K562 (cell line): ENCODE measurements at regions not wholly inside any gene's neighbourhood (a gene's known extent, or its start where the extent isn't known, plus 50 kb on each side); places are given as distances from the start of the nearest gene placed in this dataset.

Source experiments
- ATAC-seq: fragments of 200-7000 bp; cut with Tn5 transposase; 3 replicates; pipeline ENCODE4 v1.9.1; 2020; ENCODE audit warnings: moderate library complexity
- BruUV-seq: library from RNA; stranded (reverse); fragments of 400-500 nt; replicated peaks from 2 replicates; lab custom pipeline; 2021; lab: Mats Ljungman, UMichigan
- CTCF ChIA-PET: fragments of 300-600 bp; formaldehyde crosslinking; extraction: SDS; loops from one replicate; lab custom pipeline; 2021; ENCODE audit warnings: low intra/inter-chr PET ratio; lab: Yijun Ruan, JAX
- POLR2A ChIA-PET: fragments of 300-600, 350-650 bp; sonication (Branson Sonifier 250); formaldehyde crosslinking; extraction: SDS; loops from one replicate; lab custom pipeline; 2021; ENCODE audit warnings: antibody characterized with exemption, inconsistent platforms; lab: Yijun Ruan, JAX
- DNase-seq, 4 experiments: peaks; one replicate each; pipeline versions ENCODE4 v3.0.0 to v3.0.0-alpha.2; 2011 to 2018; ENCODE audit warnings: low spot score in 3 of 4, mixed read lengths in 3 of 4; ENCODE audit errors: extremely low read depth in 1 of 4
- FAIRE-seq: peaks from 2 replicates; lab custom pipeline; 2011; peaks lifted over from hg19 to GRCh38; lab: Jason Lieb, UNC
- H2AFZ ChIP-seq: 2 replicates; pipeline ENCODE4 v1.6.0; 2011; ENCODE audit warnings: low read depth, low read length, control low read depth, inconsistent platforms
- H3K27ac ChIP-seq: fragments of 200-600 bp; 3 replicates; pipeline ENCODE4 v1.8.0; 2011; ENCODE audit warnings: low read depth, mild to moderate bottlenecking, control low read depth, inconsistent platforms, low read length, moderate library complexity, mixed read lengths; ENCODE audit errors: extremely low read depth
- H3K27me3 ChIP-seq, 2 experiments: fragments of 300-600 bp in 1 of 2; 2 replicates in 1 of 2; 3 replicates in 1 of 2; pipeline versions ENCODE4 v1.6.0 to v1.8.0; 2011; ENCODE audit warnings: inconsistent platforms in 2 of 2, low read length in 2 of 2, mild to moderate bottlenecking in 1 of 2, mixed read lengths in 1 of 2, moderate library complexity in 1 of 2; ENCODE audit not compliant: control insufficient read depth in 2 of 2, insufficient read depth in 2 of 2
- H3K36me3 ChIP-seq: fragments of 300-600 bp; 3 replicates; pipeline ENCODE4 v1.8.0; 2011; ENCODE audit warnings: mild to moderate bottlenecking, low read length, inconsistent platforms; ENCODE audit not compliant: control insufficient read depth, insufficient read depth
- H3K4me1 ChIP-seq, 2 experiments: fragments of 200-600 bp in 1 of 2; replicated peaks in 1 of 2; 2 replicates in 1 of 2; 3 replicates in 1 of 2; pipeline versions ENCODE4 v1.5.1 to v1.8.0; 2011; ENCODE audit warnings: inconsistent platforms in 2 of 2, low read length in 2 of 2, mild to moderate bottlenecking in 1 of 2, mixed read lengths in 1 of 2, moderate library complexity in 1 of 2; ENCODE audit not compliant: control insufficient read depth in 2 of 2, insufficient read depth in 2 of 2
- H3K4me2 ChIP-seq: 2 replicates; pipeline ENCODE4 v1.6.1; 2011; ENCODE audit warnings: low read length, control low read depth, inconsistent platforms, mixed read lengths; ENCODE audit not compliant: insufficient read depth
- H3K4me3 ChIP-seq: fragments of 200-600 bp; sonication (generic), shearing (Covaris generic); 2 replicates; pipeline ENCODE4 v1.5.1; 2016; ENCODE audit warnings: control low read depth, inconsistent platforms
- H3K79me2 ChIP-seq: fragments of 200-600 bp; 3 replicates; pipeline ENCODE4 v1.8.0; 2011; ENCODE audit warnings: low read length, inconsistent platforms; ENCODE audit not compliant: control insufficient read depth, insufficient read depth
- H3K9ac ChIP-seq, 2 experiments: 2 replicates each; pipeline versions ENCODE4 v1.6.0 to v1.6.1; 2011; ENCODE audit warnings: low read depth in 2 of 2, low read length in 2 of 2, control low read depth in 1 of 2, inconsistent platforms in 1 of 2, mild to moderate bottlenecking in 1 of 2, mixed read lengths in 1 of 2; ENCODE audit not compliant: insufficient read depth in 1 of 2
- H3K9me1 ChIP-seq: one replicate; pipeline ENCODE4 v1.6.0; 2011; ENCODE audit warnings: inconsistent platforms, mild to moderate bottlenecking, low read length, moderate library complexity; ENCODE audit not compliant: control insufficient read depth, insufficient read depth
- H3K9me3 ChIP-seq: replicated peaks from 2 replicates; pipeline ENCODE4 v1.5.1; 2011; ENCODE audit warnings: low read depth, low read length, inconsistent platforms; ENCODE audit not compliant: control insufficient read depth, insufficient read depth
- H4K20me1 ChIP-seq: replicated peaks from 2 replicates; pipeline ENCODE4 v1.6.1; 2011; ENCODE audit warnings: low read length, inconsistent platforms, mixed read lengths; ENCODE audit not compliant: control insufficient read depth, insufficient read depth
- COPS2 ChIP-seq: fragments of 450-650 bp; conservative IDR thresholded peaks from 2 replicates; pipeline ENCODE4 v1.6.1; 2016; ENCODE audit warnings: mild to moderate bottlenecking, moderate library complexity
- DIDO1 ChIP-seq: fragments of 450-650 bp; IDR thresholded peaks from 2 replicates; pipeline ENCODE4 v1.6.1; 2016; ENCODE audit warnings: low read depth, missing biosample characterization, missing genetic modification characterization
- ELF4 ChIP-seq: fragments of 450-650 bp; formaldehyde crosslinking; IDR thresholded peaks from 2 replicates; pipeline ENCODE4 v1.4.0; 2022; ENCODE audit warnings: missing genetic modification characterization
- FOXP1 ChIP-seq: sonication (generic); formaldehyde crosslinking; IDR thresholded peaks from 2 replicates; pipeline ENCODE4 v1.8.0; 2022; ENCODE audit warnings: mild to moderate bottlenecking, missing genetic modification reagents
- HDAC3 ChIP-seq: fragments of 450-650 bp; IDR thresholded peaks from 2 replicates; pipeline ENCODE4 v1.6.1; 2018; ENCODE audit warnings: borderline replicate concordance, mild to moderate bottlenecking, moderate library complexity; ENCODE audit not compliant: partially characterized antibody
- HNRNPUL1 ChIP-seq: fragments of 200-400 bp; formaldehyde crosslinking; IDR thresholded peaks from 2 replicates; pipeline ENCODE4 v1.6.1; 2017; ENCODE audit warnings: low read length
- JUN ChIP-seq, 2 experiments: sonication (generic) in 1 of 2; formaldehyde crosslinking in 1 of 2; IDR thresholded peaks; 2 replicates each; pipeline versions ENCODE4 v1.6.1 to v1.8.0; 2012 to 2022; ENCODE audit warnings: borderline replicate concordance in 2 of 2, mild to moderate bottlenecking in 2 of 2, improper control_type of control experiment in 1 of 2, low read depth in 1 of 2, low read length in 1 of 2, missing genetic modification reagents in 1 of 2
- MCM3 ChIP-seq: fragments of 450-650 bp; IDR thresholded peaks from 2 replicates; pipeline ENCODE4 v1.6.1; 2016
- PTRF ChIP-seq: fragments of 450-650 bp; IDR thresholded peaks from 2 replicates; pipeline ENCODE4 v1.6.1; 2016; ENCODE audit warnings: mild to moderate bottlenecking, missing genetic modification characterization, missing compliant biosample characterization
- RFX5 ChIP-seq: IDR thresholded peaks from 2 replicates; pipeline ENCODE4 v1.6.1; 2011; ENCODE audit warnings: low read depth, mild to moderate bottlenecking, improper control_type of control experiment, low read length
- SAFB2 ChIP-seq: fragments of 200-400 bp; formaldehyde crosslinking; IDR thresholded peaks from 2 replicates; pipeline ENCODE4 v1.6.1; 2018; ENCODE audit warnings: borderline replicate concordance, low read length, low read depth, moderate library complexity; ENCODE audit not compliant: severe bottlenecking
- SIRT6 ChIP-seq: IDR thresholded peaks from one replicate; pipeline ENCODE4 v1.6.1; 2012; ENCODE audit warnings: low read depth, mild to moderate bottlenecking, control low read depth, inconsistent platforms, low read length, moderate library complexity
- SMARCB1 ChIP-seq: IDR thresholded peaks from 2 replicates; pipeline ENCODE4 v1.6.1; 2011; ENCODE audit warnings: improper control_type of control experiment, low read depth; ENCODE audit not compliant: insufficient read length
- SRSF1 ChIP-seq: fragments of 200-400 bp; formaldehyde crosslinking; IDR thresholded peaks from 2 replicates; pipeline ENCODE4 v1.6.1; 2017; ENCODE audit warnings: mild to moderate bottlenecking, low read depth, low read length, moderate library complexity
- ZBTB17 ChIP-seq: fragments of 450-650 bp; formaldehyde crosslinking; IDR thresholded peaks from 2 replicates; pipeline ENCODE4 v1.4.0; 2020; ENCODE audit warnings: mild to moderate bottlenecking
- ZNF239 ChIP-seq: fragments of 250-450 bp; sonication (Bioruptor Pico); IDR thresholded peaks from 2 replicates; pipeline ENCODE4 v1.4.0; 2020; ENCODE audit warnings: mild to moderate bottlenecking
- ZNF592 ChIP-seq: fragments of 450-650 bp; IDR thresholded peaks from 2 replicates; pipeline ENCODE4 v1.6.1; 2017; ENCODE audit warnings: antibody characterized with exemption, mild to moderate bottlenecking
- ZNF655 ChIP-seq: fragments of 250-450 bp; sonication (Bioruptor Pico); IDR thresholded peaks from 2 replicates; pipeline ENCODE4 v1.5.0; 2021
- in situ Hi-C: fragments of 300-500 bp; cut with MboI; formaldehyde crosslinking; loops from 4 replicates; pipeline ENCODE4 v1.15.0; 2018; ENCODE audit warnings: inconsistent platforms, mixed read lengths
- intact Hi-C: fragments of 100-400 bp; cut with micrococcal nuclease; formaldehyde crosslinking; loops from 2 replicates; pipeline ENCODE4 v1.14.2; 2022

DNA sequence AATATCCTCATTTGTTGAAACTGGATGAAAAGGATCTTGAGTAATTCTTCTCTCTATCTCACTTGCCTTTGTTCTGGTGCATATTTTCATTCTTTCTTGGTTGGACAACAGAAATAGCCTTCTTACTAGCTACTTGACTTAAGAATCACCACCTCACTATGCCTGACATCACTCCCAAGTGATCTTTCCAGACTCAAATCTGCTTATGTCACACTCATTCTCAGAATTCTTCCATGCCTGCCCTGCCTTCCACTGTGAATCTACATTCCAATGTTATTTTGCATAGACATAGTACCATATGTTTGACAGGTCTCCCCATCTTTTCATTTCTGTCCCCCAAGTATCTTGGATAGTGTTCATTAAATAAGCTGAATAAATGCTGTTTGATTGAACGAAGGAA is 78.5 kb upstream of the DPYD start (continued):
- TF ChIP-seq JUN (IDR thresholded peaks at IDR 0.05; ENCODE audit: borderline replicate concordance, low read depth, low read length) = no peak
- TF ChIP-seq JUN (CRISPR knock-in tag; IDR thresholded peaks at IDR 0.05; ENCODE audit: borderline replicate concordance) = no peak
- TF ChIP-seq DIDO1 = no peak
- no peak for TF ChIP-seq SRSF1
- no peak for TF ChIP-seq ELF4 (CRISPR knock-in tag)
- TF ChIP-seq HNRNPUL1 = no peak
- no peak for TF ChIP-seq ZNF239 (CRISPR knock-in tag)
- TF ChIP-seq PTRF = no peak
- TF ChIP-seq MCM3 = no peak

DNA sequence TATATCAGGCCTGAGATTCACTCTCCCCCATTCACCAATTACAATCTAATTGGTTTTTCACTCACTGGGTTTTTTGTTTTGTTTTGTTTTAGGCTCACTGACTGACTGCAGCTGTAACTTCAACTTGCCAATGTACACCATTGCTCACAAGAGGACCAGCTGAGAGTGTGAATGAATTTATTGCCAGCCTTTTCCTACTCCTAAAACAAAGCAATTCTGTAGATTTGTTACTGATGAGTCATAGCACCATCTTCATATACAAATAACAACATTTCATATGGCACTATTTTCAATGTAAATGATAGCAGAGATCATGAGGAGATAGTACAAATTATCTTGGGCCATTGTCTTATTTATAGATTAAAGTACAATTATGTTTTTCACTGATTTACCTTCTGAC is 76.0 kb upstream of the DPYD start:
- no peak for DNase-seq
- Histone ChIP-seq H3K9me1 (no peaks in the 10 kb centered on the region), H3K4me1 (no peaks in the 10 kb centered on the region), H3K36me3 (no peaks in the 10 kb centered on the region), H4K20me1 (no peaks in the 10 kb centered on the region), H2AFZ (no peak overlapping the region), H3K79me2 (no peaks in the 10 kb centered on the region), H3K27me3 (no peaks in the 10 kb centered on the region), H3K9me3 (no peaks in the 10 kb centered on the region; the same call in 1 of the 2 replicates), H3K27ac (no peak overlapping the region), H3K4me2 (no peak overlapping the region), H3K9ac (no peak overlapping the region), H3K4me3 (no peak overlapping the region)
- POLR2A ChIA-PET = no interaction called here
- no TSS peak for BruUV-seq
- CTCF ChIA-PET = no interaction called here
- no peak for FAIRE-seq
- no peak for ATAC-seq
- in situ Hi-C loops (no loop called here), intact Hi-C loops (no loop called here)
- no peak for TF ChIP-seq HDAC3
- no peak for TF ChIP-seq FOXP1
- no peak for TF ChIP-seq ZNF655
- TF ChIP-seq SIRT6 = no peak
- no peak for TF ChIP-seq ZNF592
- no peak for TF ChIP-seq COPS2
- TF ChIP-seq SMARCB1 = no peak
- no peak for TF ChIP-seq SAFB2
- TF ChIP-seq ZBTB17 (CRISPR knock-in tag) = no peak
- TF ChIP-seq RFX5 = no peak
